Activated naive CD8-positive, alpha-beta T cell treated with anti-CD3 and anti-CD28 coated beads for 36 hours (primary cell): ENCODE measurements at regions not wholly inside any gene's neighbourhood (a gene's known extent, or its start where the extent isn't known, plus 50 kb on each side); places are given as distances from the start of the nearest gene placed in this dataset.

Experiments
- DNase-seq: peaks from one replicate; pipeline ENCODE4 v3.0.0; 2021
- H3K27ac Mint-ChIP-seq: one replicate; pipeline ENCODE4 v1.8.0; 2022; ENCODE audit warnings: mild to moderate bottlenecking, moderate library complexity, mixed read lengths
- H3K27me3 Mint-ChIP-seq: one replicate; pipeline ENCODE4 v1.8.0; 2022; ENCODE audit warnings: mild to moderate bottlenecking, mixed read lengths
- H3K36me3 Mint-ChIP-seq: one replicate; pipeline ENCODE4 v1.8.0; 2021; ENCODE audit warnings: mild to moderate bottlenecking, mixed read lengths
- H3K4me1 Mint-ChIP-seq: one replicate; pipeline ENCODE4 v1.8.0; 2021; ENCODE audit warnings: mixed read lengths
- H3K4me3 Mint-ChIP-seq: one replicate; pipeline ENCODE4 v1.8.0; 2022; ENCODE audit warnings: mild to moderate bottlenecking, moderate library complexity, mixed read lengths
- H3K9me3 Mint-ChIP-seq: one replicate; pipeline ENCODE4 v1.8.0; 2022; ENCODE audit warnings: mixed read lengths

GRCh38 chr2:60271713-60272112, 281.7 kb downstream of the BCL11A start:
- Mint-ChIP-seq H3K36me3 (no peaks in the 10 kb centered on the region), H3K4me3 (no peak overlapping the region), H3K9me3 (peaks cover 3% of the 10 kb centered on the region), H3K27me3 (no peaks in the 10 kb centered on the region), H3K4me1 (no peaks in the 10 kb centered on the region), H3K27ac (no peak overlapping the region)
- DNase-seq: no peak

- H3K4me3 Mint-ChIP-seq: no peak overlapping the region
- no peak for DNase-seq
- H3K36me3 Mint-ChIP-seq: no peaks in the 10 kb centered on the region
- H3K4me1 Mint-ChIP-seq: no peaks in the 10 kb centered on the region
- H3K27ac Mint-ChIP-seq: no peak overlapping the region
- peaks cover 3% of the 10 kb centered on the region for H3K9me3 Mint-ChIP-seq
- no peaks in the 10 kb centered on the region for H3K27me3 Mint-ChIP-seq
These were observed 282.3 kb downstream of the BCL11A start for GRCh38 chr2:60271131-60271530.

GRCh38 chr2:60268661-60269060, 284.8 kb downstream of the BCL11A start:
- Mint-ChIP-seq H3K4me3 (no peak overlapping the region), H3K27me3 (no peaks in the 10 kb centered on the region), H3K9me3 (peaks cover 2% of the 10 kb centered on the region), H3K36me3 (no peaks in the 10 kb centered on the region), H3K27ac (no peak overlapping the region), H3K4me1 (peaks cover 5% of the 10 kb centered on the region)
- no peak for DNase-seq

- Mint-ChIP-seq H3K9me3 (peaks cover 2% of the 10 kb centered on the region), H3K4me3 (no peak overlapping the region), H3K27ac (no peak overlapping the region), H3K4me1 (peaks cover 5% of the 10 kb centered on the region), H3K27me3 (no peaks in the 10 kb centered on the region), H3K36me3 (no peaks in the 10 kb centered on the region)
- DNase-seq: no peak
These were observed 285.4 kb downstream of the BCL11A start for GRCh38 chr2:60268032-60268431.

- no peaks in the 10 kb centered on the region for H3K36me3 Mint-ChIP-seq
- DNase-seq: no peak
- no peaks in the 10 kb centered on the region for H3K27me3 Mint-ChIP-seq
- no peak overlapping the region for H3K4me3 Mint-ChIP-seq
- no peak overlapping the region for H3K27ac Mint-ChIP-seq
- H3K4me1 Mint-ChIP-seq: peaks cover 5% of the 10 kb centered on the region
- peaks cover 2% of the 10 kb centered on the region for H3K9me3 Mint-ChIP-seq
These were observed 286.3 kb downstream of the BCL11A start for GRCh38 chr2:60267122-60267521.

GRCh38 chr2:60262178-60262577, 291.3 kb downstream of the BCL11A start:
- H3K4me3 Mint-ChIP-seq: no peak overlapping the region
- no peak overlapping the region for H3K27ac Mint-ChIP-seq
- no peaks in the 10 kb centered on the region for H3K27me3 Mint-ChIP-seq
- no peak for DNase-seq
- peaks cover 2% of the 10 kb centered on the region for H3K9me3 Mint-ChIP-seq
- H3K4me1 Mint-ChIP-seq: peaks cover 5% of the 10 kb centered on the region
- no peaks in the 10 kb centered on the region for H3K36me3 Mint-ChIP-seq

- no peak for DNase-seq
- H3K9me3 Mint-ChIP-seq: peaks cover 2% of the 10 kb centered on the region
These were observed 292.7 kb downstream of the BCL11A start for GRCh38 chr2:60260639-60261296.

GRCh38 chr2:60259781-60260180, 293.7 kb downstream of the BCL11A start:
- peaks cover under 1% of the 10 kb centered on the region for H3K9me3 Mint-ChIP-seq
- H3K36me3 Mint-ChIP-seq: no peaks in the 10 kb centered on the region
- no peak overlapping the region for H3K4me3 Mint-ChIP-seq
- peaks cover 2% of the 10 kb centered on the region for H3K4me1 Mint-ChIP-seq
- no peak for DNase-seq
- no peaks in the 10 kb centered on the region for H3K27me3 Mint-ChIP-seq
- H3K27ac Mint-ChIP-seq: no peak overlapping the region

More at GRCh38 chr2:60260639-60261296, 292.7 kb downstream of the BCL11A start:
- no peak overlapping the region for H3K4me3 Mint-ChIP-seq
- no peaks in the 10 kb centered on the region for H3K27me3 Mint-ChIP-seq
- peaks cover 5% of the 10 kb centered on the region for H3K4me1 Mint-ChIP-seq
- H3K36me3 Mint-ChIP-seq: no peaks in the 10 kb centered on the region
- no peak overlapping the region for H3K27ac Mint-ChIP-seq

GRCh38 chr2:60252581-60253150, 300.8 kb downstream of the BCL11A start:
- H3K9me3 Mint-ChIP-seq: no peaks in the 10 kb centered on the region
- no peaks in the 10 kb centered on the region for H3K27me3 Mint-ChIP-seq
- H3K4me1 Mint-ChIP-seq: no peaks in the 10 kb centered on the region
- H3K27ac Mint-ChIP-seq: no peak overlapping the region
- no peak for DNase-seq
- no peaks in the 10 kb centered on the region for H3K36me3 Mint-ChIP-seq
- H3K4me3 Mint-ChIP-seq: no peak overlapping the region

- Mint-ChIP-seq H3K36me3 (no peaks in the 10 kb centered on the region), H3K4me3 (no peak overlapping the region), H3K27ac (no peak overlapping the region), H3K4me1 (no peaks in the 10 kb centered on the region), H3K9me3 (no peaks in the 10 kb centered on the region), H3K27me3 (no peaks in the 10 kb centered on the region)
- no peak for DNase-seq
These were observed 302.2 kb downstream of the BCL11A start for GRCh38 chr2:60251247-60251646.

GRCh38 chr2:60249879-60250278, 303.6 kb downstream of the BCL11A start:
- H3K27ac Mint-ChIP-seq: no peak overlapping the region

GRCh38 chr2:60247471-60247870, 306.0 kb downstream of the BCL11A start:
- no peak overlapping the region for H3K4me3 Mint-ChIP-seq
- DNase-seq: no peak
- peaks cover 3% of the 10 kb centered on the region for H3K27me3 Mint-ChIP-seq
- peaks cover 2% of the 10 kb centered on the region for H3K9me3 Mint-ChIP-seq
- no peak overlapping the region for H3K27ac Mint-ChIP-seq
- H3K4me1 Mint-ChIP-seq: no peaks in the 10 kb centered on the region
- H3K36me3 Mint-ChIP-seq: no peaks in the 10 kb centered on the region

More at GRCh38 chr2:60249879-60250278, 303.6 kb downstream of the BCL11A start:
- Mint-ChIP-seq H3K27me3 (no peaks in the 10 kb centered on the region), H3K4me1 (no peaks in the 10 kb centered on the region), H3K36me3 (no peaks in the 10 kb centered on the region), H3K4me3 (no peak overlapping the region), H3K9me3 (no peaks in the 10 kb centered on the region)
- DNase-seq: no peak

GRCh38 chr2:60246583-60246982, 306.9 kb downstream of the BCL11A start:
- peaks cover 6% of the 10 kb centered on the region for H3K27me3 Mint-ChIP-seq
- peaks cover 2% of the 10 kb centered on the region for H3K9me3 Mint-ChIP-seq
- no peaks in the 10 kb centered on the region for H3K4me1 Mint-ChIP-seq
- H3K36me3 Mint-ChIP-seq: no peaks in the 10 kb centered on the region
- H3K4me3 Mint-ChIP-seq: no peak overlapping the region
- DNase-seq: no peak
- H3K27ac Mint-ChIP-seq: no peak overlapping the region

GRCh38 chr2:60234274-60234986, 319.0 kb downstream of the BCL11A start:
- H3K4me3 Mint-ChIP-seq: no peak overlapping the region
- no peaks in the 10 kb centered on the region for H3K4me1 Mint-ChIP-seq
- H3K27me3 Mint-ChIP-seq: no peaks in the 10 kb centered on the region
- peaks cover 2% of the 10 kb centered on the region for H3K36me3 Mint-ChIP-seq
- H3K27ac Mint-ChIP-seq: no peak overlapping the region
- DNase-seq: no peak
- peaks cover 10% of the 10 kb centered on the region for H3K9me3 Mint-ChIP-seq

- no peaks in the 10 kb centered on the region for H3K4me1 Mint-ChIP-seq
- no peak overlapping the region for H3K27ac Mint-ChIP-seq
- DNase-seq: no peak
- H3K4me3 Mint-ChIP-seq: no peak overlapping the region
- H3K27me3 Mint-ChIP-seq: no peaks in the 10 kb centered on the region
- peaks cover 8% of the 10 kb centered on the region for H3K9me3 Mint-ChIP-seq
- peaks cover 2% of the 10 kb centered on the region for H3K36me3 Mint-ChIP-seq
These were observed 322.9 kb downstream of the BCL11A start for GRCh38 chr2:60230596-60230995.

GRCh38 chr2:60230037-60230436, 323.4 kb downstream of the BCL11A start:
- Mint-ChIP-seq H3K36me3 (peaks cover 2% of the 10 kb centered on the region), H3K27me3 (no peaks in the 10 kb centered on the region)

More at GRCh38 chr2:60230037-60230436, 323.4 kb downstream of the BCL11A start:
- no peak overlapping the region for H3K4me3 Mint-ChIP-seq
- no peaks in the 10 kb centered on the region for H3K4me1 Mint-ChIP-seq
- H3K27ac Mint-ChIP-seq: no peak overlapping the region
- H3K9me3 Mint-ChIP-seq: peaks cover 5% of the 10 kb centered on the region
- DNase-seq: no peak
